ENCODE measurements at regions not wholly inside any gene's neighbourhood (a gene's known extent, or its start where the extent isn't known, plus 50 kb on each side); places are given as distances from the start of the nearest gene placed in this dataset.

DNA sequence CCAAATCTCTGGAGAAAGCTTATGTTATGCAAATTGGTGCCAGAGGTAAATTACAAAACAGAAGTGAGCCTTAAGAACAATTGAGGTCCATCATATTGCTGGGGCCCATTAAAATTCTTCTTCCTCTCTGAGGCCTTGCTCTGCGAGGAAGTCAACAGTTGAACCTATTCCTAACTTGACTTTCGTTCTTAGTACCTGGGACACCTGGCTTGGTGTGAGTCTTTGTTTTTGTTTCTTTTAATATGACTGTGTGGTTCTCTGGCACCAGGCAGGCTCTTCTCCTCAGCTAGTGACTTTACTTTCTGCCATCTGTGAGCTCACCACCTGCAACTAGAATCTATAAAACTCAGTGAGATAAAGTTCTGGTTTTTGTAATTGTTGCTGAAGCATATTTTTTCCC, 120.4 kb downstream of the CBLN1 start:
- TF ChIP-seq POLR2A (IDR thresholded peaks at IDR 0.05; ENCODE audit: low read depth, low read length), result no peak
- no peak for TF ChIP-seq POLR2AphosphoS5 (IDR thresholded peaks at IDR 0.05; ENCODE audit: low read depth, low read length)
- no peak for TF ChIP-seq TAF1 (IDR thresholded peaks at IDR 0.05; ENCODE audit: borderline replicate concordance, low read depth, low read length)

Measured in GM12892 (cell line).